Psoas muscle (tissue), 7 donors: ENCODE measurements at regions not wholly inside any gene's neighbourhood (a gene's known extent, or its start where the extent isn't known, plus 50 kb on each side); places are given as distances from the start of the nearest gene placed in this dataset.

Source experiments
- ATAC-seq, 4 donors: fragments of 200-7000 bp; cut with Tn5 transposase; one replicate each; pipeline ENCODE4 v1.9.1; 2020; ENCODE audit warnings: moderate library complexity in 3 of 4, mild to moderate bottlenecking in 2 of 4
- DNase-seq, 2 donors: peaks; one replicate each; pipeline ENCODE4 v3.0.0-alpha.2; 2020
- H3K27ac ChIP-seq: fragments of 200-600 bp; one replicate; pipeline ENCODE4 v1.8.0; 2022
- H3K27me3 ChIP-seq, 3 donors: fragments of 200-600 bp in 1 of 3; one replicate each; pipeline versions ENCODE4 v1.6.1 to v1.8.0; 2013 to 2022; ENCODE audit warnings: low read length in 2 of 3, mild to moderate bottlenecking in 2 of 3, moderate library complexity in 1 of 3; ENCODE audit not compliant: insufficient read depth in 3 of 3
- H3K36me3 ChIP-seq, 2 donors: fragments of 200-600 bp in 1 of 2; one replicate each; pipeline versions ENCODE4 v1.6.1 to v1.8.0; 2013 to 2022; ENCODE audit warnings: low read depth in 1 of 2, mild to moderate bottlenecking in 1 of 2, moderate library complexity in 1 of 2; ENCODE audit not compliant: insufficient read depth in 1 of 2
- H3K4me1 ChIP-seq: fragments of 200-600 bp; one replicate; pipeline ENCODE4 v1.8.0; 2022
- H3K4me3 ChIP-seq: fragments of 200-600 bp; one replicate; pipeline ENCODE4 v1.8.0; 2022; ENCODE audit warnings: mild to moderate bottlenecking
- H3K9me3 ChIP-seq: fragments of 200-600 bp; one replicate; pipeline ENCODE4 v1.8.0; 2022
- WGBS, 3 donors: extraction: QIAGEN DNeasy Blood & Tissue Kit; methylation state at CpG; one replicate each; pipeline versions ENCODE4 v1.1.6 to v1.1.7; 2013; 5-methylcytosine and 5-hydroxymethylcytosine counted together
- intact Hi-C, 2 donors: fragments of 100-400 bp; cut with DNase I; formaldehyde crosslinking; loops; one replicate each; pipeline versions ENCODE4 v1.11.0 to v1.14.2; 2022
- TF ChIP-seq, protein P1 (sequence below): fragments of 200-600 bp; IDR thresholded peaks from one replicate; pipeline ENCODE4 v1.8.0; 2022; ENCODE audit warnings: antibody characterized with exemption
- donor health status: healthy with polysubstance abuse.
- donor health status: DM: no; HTN: no; CAD: no; lungs with moderate emphysema.
- donor health status: Bipolar disorder and iron deficiency.
- donor health status: healthy.
- donor health status: DM: yes; HTN: yes; CAD: no.
- donor health status: DM: no; HTN: no; CAD: no.
- donor health status: DM: yes; HTN: yes; CAD: no.

DNA sequence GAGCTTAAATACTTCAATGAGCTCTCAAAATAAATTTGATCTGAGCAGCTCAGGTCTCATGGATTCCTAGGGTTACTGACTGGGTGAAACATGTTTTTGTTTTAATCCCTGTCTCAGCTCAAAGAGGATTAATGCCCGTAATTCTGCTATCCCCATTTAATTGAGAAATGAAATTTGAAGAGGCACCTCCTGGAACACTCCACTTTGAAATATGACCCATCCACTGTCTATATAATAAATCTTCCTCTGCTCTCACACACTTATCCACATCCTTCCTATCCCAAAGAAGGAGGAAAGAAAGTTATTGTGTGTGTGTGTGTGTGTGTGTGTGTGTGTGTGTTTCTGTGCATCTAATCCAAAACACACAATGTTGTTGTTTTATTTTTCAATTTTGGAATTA is 2082.4 kb upstream of the PIK3C3 start:
- no peak for DNase-seq
- ATAC-seq = no peak
- H3K36me3 ChIP-seq = no peaks in the 10 kb centered on the region
- no peaks in the 10 kb centered on the region for H3K9me3 ChIP-seq
- peaks cover 0 to 2% (median 0%) of the 10 kb centered on the region in 3 donors for H3K27me3 ChIP-seq
- H3K4me3 ChIP-seq = no peak overlapping the region
- intact Hi-C loops = no loop called here
- WGBS, 3 donors = 14 to 26% (median 25%) methylated on average over 1 of the region's 1 CpG
- TF ChIP-seq, protein P1, sequence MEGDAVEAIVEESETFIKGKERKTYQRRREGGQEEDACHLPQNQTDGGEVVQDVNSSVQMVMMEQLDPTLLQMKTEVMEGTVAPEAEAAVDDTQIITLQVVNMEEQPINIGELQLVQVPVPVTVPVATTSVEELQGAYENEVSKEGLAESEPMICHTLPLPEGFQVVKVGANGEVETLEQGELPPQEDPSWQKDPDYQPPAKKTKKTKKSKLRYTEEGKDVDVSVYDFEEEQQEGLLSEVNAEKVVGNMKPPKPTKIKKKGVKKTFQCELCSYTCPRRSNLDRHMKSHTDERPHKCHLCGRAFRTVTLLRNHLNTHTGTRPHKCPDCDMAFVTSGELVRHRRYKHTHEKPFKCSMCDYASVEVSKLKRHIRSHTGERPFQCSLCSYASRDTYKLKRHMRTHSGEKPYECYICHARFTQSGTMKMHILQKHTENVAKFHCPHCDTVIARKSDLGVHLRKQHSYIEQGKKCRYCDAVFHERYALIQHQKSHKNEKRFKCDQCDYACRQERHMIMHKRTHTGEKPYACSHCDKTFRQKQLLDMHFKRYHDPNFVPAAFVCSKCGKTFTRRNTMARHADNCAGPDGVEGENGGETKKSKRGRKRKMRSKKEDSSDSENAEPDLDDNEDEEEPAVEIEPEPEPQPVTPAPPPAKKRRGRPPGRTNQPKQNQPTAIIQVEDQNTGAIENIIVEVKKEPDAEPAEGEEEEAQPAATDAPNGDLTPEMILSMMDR = no peak
- no peaks in the 10 kb centered on the region for H3K4me1 ChIP-seq
- no peak overlapping the region for H3K27ac ChIP-seq

DNA sequence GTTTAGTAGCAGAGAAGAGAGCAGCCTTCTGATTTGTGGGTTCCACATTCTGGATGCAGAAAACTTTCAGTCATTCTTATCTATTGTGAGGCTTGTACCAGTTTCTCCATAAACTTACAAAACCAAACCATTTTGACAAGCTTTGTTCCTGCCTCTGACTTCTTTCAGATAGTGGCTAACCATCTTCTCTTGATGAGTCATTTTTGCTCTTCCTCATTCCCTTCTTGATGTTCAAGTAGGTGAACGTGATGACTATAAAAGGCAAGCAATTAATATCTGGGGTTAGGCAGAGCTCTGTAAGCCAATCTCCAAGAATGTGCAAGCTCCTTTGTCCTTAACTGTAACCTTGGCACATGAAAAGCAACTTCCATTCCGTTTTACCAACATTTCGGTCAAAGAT is 2083.1 kb upstream of the PIK3C3 start:
- DNase-seq (no peak), ATAC-seq (no peak)
- H3K4me3 ChIP-seq = no peak overlapping the region
- intact Hi-C loops = no loop called here
- H3K27me3 ChIP-seq = peaks cover 0 to 2% (median 0%) of the 10 kb centered on the region in 3 donors
- 58 to 69% (median 67%) methylated on average over 3 of the region's 3 CpGs for WGBS, 3 donors
- no peaks in the 10 kb centered on the region for H3K36me3 ChIP-seq
- H3K9me3 ChIP-seq = no peaks in the 10 kb centered on the region
- H3K4me1 ChIP-seq = no peaks in the 10 kb centered on the region
- H3K27ac ChIP-seq = no peak overlapping the region
- TF ChIP-seq, protein P1 = no peak

DNA sequence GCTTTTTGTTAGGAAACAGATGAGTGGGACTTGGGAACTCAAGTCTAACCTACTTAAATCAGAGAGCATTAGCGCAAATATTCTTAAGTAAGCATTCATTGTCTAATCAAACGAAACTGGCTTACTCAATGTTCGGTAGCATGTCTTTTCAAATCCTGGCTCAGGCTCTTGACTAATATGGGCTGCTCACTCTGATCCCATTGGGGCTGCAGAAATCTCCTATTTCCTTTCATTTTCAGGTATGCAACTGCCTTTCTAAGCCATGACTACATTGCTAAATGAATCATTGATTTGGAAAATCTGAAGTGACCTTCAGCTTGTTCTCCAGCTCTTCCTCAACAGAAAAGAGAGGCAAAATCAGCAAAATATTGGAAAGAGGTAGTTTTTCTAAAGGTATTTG is 2084.4 kb upstream of the PIK3C3 start:
- H3K27ac ChIP-seq = no peak overlapping the region
- H3K9me3 ChIP-seq = no peaks in the 10 kb centered on the region
- H3K36me3 ChIP-seq = no peaks in the 10 kb centered on the region
- intact Hi-C loops = no loop called here
- H3K27me3 ChIP-seq = no peaks in the 10 kb centered on the region
- WGBS, 3 donors = 57 to 68% (median 64%) methylated on average over 3 of the region's 3 CpGs
- H3K4me3 ChIP-seq = no peak overlapping the region
- TF ChIP-seq, protein P1 = no peak
- H3K4me1 ChIP-seq = no peaks in the 10 kb centered on the region
- ATAC-seq (no peak), DNase-seq (no peak)

DNA sequence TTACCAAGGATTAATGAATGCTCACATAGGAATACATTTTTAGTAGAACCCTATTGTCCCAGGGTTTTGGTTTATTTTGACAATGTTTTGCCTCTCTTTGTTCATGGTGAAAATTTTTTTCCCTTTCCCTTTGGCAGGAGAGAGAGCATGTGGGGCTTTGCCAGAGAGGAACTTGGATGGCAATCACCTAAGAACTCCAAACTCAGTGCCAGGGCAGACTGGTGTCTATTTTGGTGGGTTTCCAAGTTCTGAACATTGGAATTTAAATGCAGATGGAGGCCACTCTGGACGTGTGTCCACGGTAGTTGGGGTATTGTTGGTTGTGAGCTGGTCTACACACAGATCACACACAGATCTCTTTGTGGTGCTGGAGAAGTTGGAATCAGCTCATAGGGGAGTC is 2091.1 kb upstream of the PIK3C3 start:
- ATAC-seq (no peak), DNase-seq (no peak)
- H3K4me3 ChIP-seq = no peak overlapping the region
- no peaks in the 10 kb centered on the region for H3K36me3 ChIP-seq
- WGBS, 3 donors = 17 to 36% (median 20%) methylated on average over 2 of the region's 2 CpGs
- intact Hi-C loops = no loop called here
- H3K4me1 ChIP-seq = no peaks in the 10 kb centered on the region
- H3K27me3 ChIP-seq = no peaks in the 10 kb centered on the region
- H3K9me3 ChIP-seq = no peaks in the 10 kb centered on the region
- H3K27ac ChIP-seq = no peak overlapping the region
- TF ChIP-seq, protein P1 = no peak

DNA sequence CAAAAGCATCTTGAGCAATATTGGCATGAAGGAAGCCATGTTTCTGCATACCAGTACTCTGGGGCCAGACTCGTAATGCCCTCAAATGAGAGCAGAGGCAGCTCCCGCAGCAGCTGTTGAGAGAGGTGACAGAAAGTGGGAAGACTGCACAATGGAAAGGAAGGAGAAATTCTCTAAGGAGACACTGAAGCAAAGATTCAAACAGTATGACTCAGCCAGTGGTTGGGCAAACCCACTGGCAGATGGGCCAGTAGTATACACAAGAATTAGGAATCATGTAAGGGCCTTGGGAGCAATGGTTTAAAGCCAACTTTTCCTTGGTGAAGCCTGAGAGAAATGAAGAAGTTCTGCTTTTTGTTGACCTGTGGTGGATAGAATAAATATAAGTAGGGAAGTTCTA is 2092.7 kb upstream of the PIK3C3 start:
- no peak overlapping the region for H3K4me3 ChIP-seq
- WGBS, 3 donors = 50 to 62% (median 57%) methylated on average over 2 of the region's 2 CpGs
- H3K4me1 ChIP-seq = no peaks in the 10 kb centered on the region
- H3K36me3 ChIP-seq = no peaks in the 10 kb centered on the region
- H3K27me3 ChIP-seq = no peaks in the 10 kb centered on the region
- intact Hi-C loops = no loop called here
- DNase-seq (no peak), ATAC-seq (no peak)
- H3K27ac ChIP-seq = no peak overlapping the region
- TF ChIP-seq, protein P1 = no peak
- no peaks in the 10 kb centered on the region for H3K9me3 ChIP-seq
